Right lobe of liver (tissue), 4 donors: ENCODE measurements at regions not wholly inside any gene's neighbourhood (a gene's known extent, or its start where the extent isn't known, plus 50 kb on each side); places are given as distances from the start of the nearest gene placed in this dataset.

ENCODE experiments used
- POLR2A ChIP-seq: fragments of 450-650 bp; IDR thresholded peaks from one replicate; pipeline ENCODE4 v1.6.1; 2017; ENCODE audit warnings: antibody characterized with exemption, mild to moderate bottlenecking
- TF ChIP-seq, protein P1 (sequence below), 4 donors: fragments of 200-600 bp in 3 of 4; fragments of 450-650 bp in 1 of 4; IDR thresholded peaks; one replicate each; pipeline versions ENCODE4 v1.5.1 to v1.8.0; 2016 to 2022; ENCODE audit warnings: antibody characterized with exemption in 4 of 4, mild to moderate bottlenecking in 2 of 4
- donor health status: DM: no; HTN: no; CAD: no.
- donor health status: DM: no; HTN: no; CAD: no.
- donor health status: DM: no; HTN: yes; CAD: no.

DNA sequence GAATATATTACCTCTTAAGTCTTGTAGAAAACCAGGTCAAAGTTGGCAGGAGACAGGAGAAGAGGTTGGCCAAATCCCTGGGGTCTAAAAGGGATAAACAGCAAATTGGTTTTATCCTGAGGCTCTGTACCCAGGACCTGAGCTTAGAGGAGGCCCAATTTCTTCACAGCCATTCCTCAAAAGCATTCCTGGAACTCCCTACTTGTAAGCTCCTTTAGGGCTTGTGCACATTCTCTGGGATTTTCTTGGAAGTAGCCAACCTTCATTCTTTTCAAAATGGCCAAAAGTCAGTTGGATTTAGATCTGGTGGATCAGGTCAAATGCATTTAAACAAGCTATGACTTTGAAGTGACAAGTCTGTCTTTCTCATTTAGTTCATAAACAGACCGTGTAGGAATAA lies 152.1 kb upstream of the PLXNC1 start:
- TF ChIP-seq, protein P1, sequence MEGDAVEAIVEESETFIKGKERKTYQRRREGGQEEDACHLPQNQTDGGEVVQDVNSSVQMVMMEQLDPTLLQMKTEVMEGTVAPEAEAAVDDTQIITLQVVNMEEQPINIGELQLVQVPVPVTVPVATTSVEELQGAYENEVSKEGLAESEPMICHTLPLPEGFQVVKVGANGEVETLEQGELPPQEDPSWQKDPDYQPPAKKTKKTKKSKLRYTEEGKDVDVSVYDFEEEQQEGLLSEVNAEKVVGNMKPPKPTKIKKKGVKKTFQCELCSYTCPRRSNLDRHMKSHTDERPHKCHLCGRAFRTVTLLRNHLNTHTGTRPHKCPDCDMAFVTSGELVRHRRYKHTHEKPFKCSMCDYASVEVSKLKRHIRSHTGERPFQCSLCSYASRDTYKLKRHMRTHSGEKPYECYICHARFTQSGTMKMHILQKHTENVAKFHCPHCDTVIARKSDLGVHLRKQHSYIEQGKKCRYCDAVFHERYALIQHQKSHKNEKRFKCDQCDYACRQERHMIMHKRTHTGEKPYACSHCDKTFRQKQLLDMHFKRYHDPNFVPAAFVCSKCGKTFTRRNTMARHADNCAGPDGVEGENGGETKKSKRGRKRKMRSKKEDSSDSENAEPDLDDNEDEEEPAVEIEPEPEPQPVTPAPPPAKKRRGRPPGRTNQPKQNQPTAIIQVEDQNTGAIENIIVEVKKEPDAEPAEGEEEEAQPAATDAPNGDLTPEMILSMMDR (IDR thresholded peaks at IDR 0.05): no peak
- TF ChIP-seq POLR2A: no peak
